ENCODE measurements at regions not wholly inside any gene's neighbourhood (a gene's known extent, or its start where the extent isn't known, plus 50 kb on each side); places are given as distances from the start of the nearest gene placed in this dataset.

- no TSS peak for BruUV-seq (replicated peaks)
Measured at GRCh38 chr17:53449324-53449723, 373.4 kb upstream of the KIF2B start.

GRCh38 chr17:53428913-53429312, 393.8 kb upstream of the KIF2B start:
- ATAC-seq (no peak), FAIRE-seq (no peak), DNase-seq (ENCODE audit: low spot score) (no peak)
- intact Hi-C loops (cut with micrococcal nuclease; ENCODE audit: unreplicated experiment) (no loop called here), in situ Hi-C loops (cut with HindIII; ENCODE audit: extremely low pct_ligation_motif_present, low pct_unique_long_range_greater_than_20kb) (no loop called here)
- Histone ChIP-seq H3K9me3 (ENCODE audit: low read length) (peaks cover 65% of the 10 kb centered on the region), H3K4me1 (ENCODE audit: insufficient read depth, low read length) (no peaks in the 10 kb centered on the region), H3K79me2 (ENCODE audit: insufficient read depth, low read length) (no peaks in the 10 kb centered on the region), H2AFZ (ENCODE audit: low read length) (no peak overlapping the region), H3K9ac (ENCODE audit: insufficient read depth, low read depth, low read length) (no peak overlapping the region), H4K20me1 (ENCODE audit: insufficient read depth, low read length) (no peaks in the 10 kb centered on the region), H3K36me3 (replicated peaks in 1 of 2; ENCODE audit: control insufficient read depth in 1 of 2, insufficient read depth in 2 of 2, low read length in 2 of 2) (no peaks in the 10 kb centered on the region), H3K4me2 (ENCODE audit: low read depth, low read length) (no peak overlapping the region), H3K27ac (ENCODE audit: extremely low read length, insufficient read depth, low read length) (no peak overlapping the region), H3K27me3 (ENCODE audit: control insufficient read depth in 1 of 2, insufficient read depth in 2 of 2, low read length in 2 of 2) (no peaks in the 10 kb centered on the region), H3K4me3 (replicated peaks in 1 of 3; ENCODE audit: insufficient read depth in 1 of 3, low read depth in 2 of 3, low read length in 3 of 3) (no peak overlapping the region)
- TF ChIP-seq ZNF451 (CRISPR knock-in tag; IDR thresholded peaks at IDR 0.05): no peak
- no peak for TF ChIP-seq CREM (IDR thresholded peaks at IDR 0.05)
- no peak for TF ChIP-seq CREM (CRISPR knock-in tag; IDR thresholded peaks at IDR 0.05)
- TF ChIP-seq CBX1 (IDR thresholded peaks at IDR 0.05; ENCODE audit: low read depth): no peak
- TF ChIP-seq E2F1 (CRISPR knock-in tag; IDR thresholded peaks at IDR 0.05): no peak
- no peak for TF ChIP-seq EED (CRISPR knock-in tag; IDR thresholded peaks at IDR 0.05)
- no peak for TF ChIP-seq ZNF678 (CRISPR knock-in tag; IDR thresholded peaks at IDR 0.05)
- TF ChIP-seq ZNF160 (CRISPR knock-in tag; IDR thresholded peaks at IDR 0.05): no peak
- no peak for TF ChIP-seq SMARCE1 (IDR thresholded peaks at IDR 0.05; ENCODE audit: borderline replicate concordance)
- no peak for TF ChIP-seq SMAD1 (CRISPR knock-in tag; IDR thresholded peaks at IDR 0.05; ENCODE audit: borderline replicate concordance, low read depth)
- TF ChIP-seq NFATC3 (CRISPR knock-in tag; IDR thresholded peaks at IDR 0.05): no peak
- POLR2A ChIA-PET: no interaction called here
- no TSS peak for BruUV-seq (replicated peaks)
- 19% methylated on average over 1 of the region's 1 CpG for WGBS (ENCODE audit: low lambda C conversion rate)
- CTCF ChIA-PET (ENCODE audit: low intra/inter-chr PET ratio, low total read pairs): no interaction called here

More at GRCh38 chr17:53449324-53449723, 373.4 kb upstream of the KIF2B start:
- Histone ChIP-seq H3K36me3 (replicated peaks in 1 of 2; ENCODE audit: control insufficient read depth in 1 of 2, insufficient read depth in 2 of 2, low read length in 2 of 2) (no peaks in the 10 kb centered on the region), H3K9me3 (ENCODE audit: low read length) (peaks cover 79% of the 10 kb centered on the region), H4K20me1 (ENCODE audit: insufficient read depth, low read length) (no peaks in the 10 kb centered on the region), H3K4me1 (ENCODE audit: insufficient read depth, low read length) (no peaks in the 10 kb centered on the region), H3K79me2 (ENCODE audit: insufficient read depth, low read length) (no peaks in the 10 kb centered on the region), H2AFZ (ENCODE audit: low read length) (no peak overlapping the region), H3K27ac (ENCODE audit: extremely low read length, insufficient read depth, low read length) (no peak overlapping the region), H3K4me2 (ENCODE audit: low read depth, low read length) (no peak overlapping the region), H3K9ac (ENCODE audit: insufficient read depth, low read depth, low read length) (no peak overlapping the region), H3K4me3 (replicated peaks in 1 of 3; ENCODE audit: insufficient read depth in 1 of 3, low read depth in 2 of 3, low read length in 3 of 3) (no peak overlapping the region), H3K27me3 (ENCODE audit: control insufficient read depth in 1 of 2, insufficient read depth in 2 of 2, low read length in 2 of 2) (no peaks in the 10 kb centered on the region)
- intact Hi-C loops (cut with micrococcal nuclease; ENCODE audit: unreplicated experiment): no loop called here
- ATAC-seq (no peak), FAIRE-seq (no peak), DNase-seq (ENCODE audit: low spot score) (no peak)
- TF ChIP-seq ATF7 (IDR thresholded peaks at IDR 0.05) (peak; percentile 91), ATF7 (CRISPR knock-in tag; IDR thresholded peaks at IDR 0.05) (no peak), NFYB (CRISPR knock-in tag; IDR thresholded peaks at IDR 0.05) (no peak)
- 3% methylated on average over 4 of the region's 4 CpGs for WGBS (ENCODE audit: low lambda C conversion rate)
- ChIA-PET POLR2A (no interaction called here), CTCF (ENCODE audit: low intra/inter-chr PET ratio, low total read pairs) (no interaction called here)
- in situ Hi-C loops (cut with HindIII; ENCODE audit: extremely low pct_ligation_motif_present, low pct_unique_long_range_greater_than_20kb): no loop called here

Data from HepG2 (cell line).